ENCODE measurements at regions not wholly inside any gene's neighbourhood (a gene's known extent, or its start where the extent isn't known, plus 50 kb on each side); places are given as distances from the start of the nearest gene placed in this dataset.

DNA sequence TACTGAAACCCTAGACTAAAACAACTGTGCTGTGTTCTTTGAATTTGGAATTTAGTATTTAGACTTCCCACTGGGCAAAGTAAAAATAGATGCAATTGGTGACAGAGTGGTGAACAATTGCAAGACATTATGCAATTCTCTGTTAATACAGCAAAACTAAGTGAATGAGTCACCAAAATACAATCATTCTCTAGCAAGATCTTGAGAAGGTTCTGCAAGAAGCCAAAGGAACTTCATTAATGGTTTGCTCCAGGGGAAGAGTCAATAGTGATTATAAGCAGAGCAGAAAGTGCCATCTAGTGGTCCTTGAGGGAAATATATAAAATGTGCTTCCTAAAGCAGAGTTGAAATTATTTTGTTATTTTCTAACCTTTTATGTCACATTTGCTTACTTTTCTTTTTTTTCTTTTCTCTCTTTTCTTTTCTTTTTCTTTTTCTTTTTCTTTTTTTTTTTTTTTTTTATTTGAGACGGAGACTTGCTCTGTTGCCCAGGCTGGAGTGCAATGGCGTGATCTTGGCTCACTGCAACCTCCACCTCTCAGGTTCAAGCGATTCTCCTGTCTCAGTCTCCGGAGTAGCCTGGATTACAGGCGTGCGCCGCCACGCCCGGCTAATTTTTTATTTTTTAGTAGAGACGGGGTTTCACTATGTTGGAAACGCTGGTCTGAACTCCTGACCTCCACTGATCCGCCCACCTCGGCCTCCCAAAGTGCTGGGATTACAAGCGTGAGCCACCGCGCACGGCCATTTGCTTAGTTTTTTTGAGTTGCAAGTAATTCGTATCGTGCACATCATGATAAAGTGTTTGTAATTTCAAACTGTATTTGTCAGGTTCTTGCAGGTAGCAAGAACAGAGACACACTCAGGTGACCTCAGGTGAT, 99.2 kb downstream of the CTH start:
- Histone ChIP-seq H4K20me1 (ENCODE audit: control insufficient read depth, extremely low read depth, insufficient read depth, low read length) (no peaks in the 10 kb centered on the region), H3K27me3 (ENCODE audit: control insufficient read depth, extremely low read depth, insufficient read depth, low read length) (no peaks in the 10 kb centered on the region), H2AFZ (ENCODE audit: control insufficient read depth, low read length) (no peak overlapping the region), H3K36me3 (ENCODE audit: control insufficient read depth in 2 of 2, extremely low read depth in 1 of 2, insufficient read depth in 2 of 2, low read length in 2 of 2) (no peaks in the 10 kb centered on the region), H3K79me2 (ENCODE audit: control insufficient read depth, insufficient read depth, low read length) (no peaks in the 10 kb centered on the region), H3K9ac (ENCODE audit: control insufficient read depth, extremely low read depth, insufficient read depth, low read length) (no peak overlapping the region), H3K9me3 (ENCODE audit: control insufficient read depth, low read depth, low read length) (no peaks in the 10 kb centered on the region), H3K9me1 (ENCODE audit: control insufficient read depth, extremely low read depth, insufficient read depth, low read length) (no peaks in the 10 kb centered on the region), H3K4me3 (ENCODE audit: control insufficient read depth in 2 of 3, extremely low read depth in 1 of 3, insufficient read depth in 2 of 3, low read depth in 1 of 3, low read length in 3 of 3) (no peak overlapping the region), H3K27ac (ENCODE audit: control insufficient read depth, insufficient read depth, low read length) (no peak overlapping the region), H3K4me1 (ENCODE audit: control insufficient read depth, extremely low read depth, insufficient read depth, low read length) (peaks cover 15% of the 10 kb centered on the region), H3K4me2 (ENCODE audit: control insufficient read depth, extremely low read depth, insufficient read depth, low read depth, low read length) (no peak overlapping the region)
- dilution Hi-C loops (cut with MboI; ENCODE audit: extremely low pct_ligation_motif_present, low sequenced_read_pairs) = no loop called here
- TF ChIP-seq EZH2 (IDR thresholded peaks at IDR 0.05; ENCODE audit: low read length) = no peak
- TF ChIP-seq, protein P1, sequence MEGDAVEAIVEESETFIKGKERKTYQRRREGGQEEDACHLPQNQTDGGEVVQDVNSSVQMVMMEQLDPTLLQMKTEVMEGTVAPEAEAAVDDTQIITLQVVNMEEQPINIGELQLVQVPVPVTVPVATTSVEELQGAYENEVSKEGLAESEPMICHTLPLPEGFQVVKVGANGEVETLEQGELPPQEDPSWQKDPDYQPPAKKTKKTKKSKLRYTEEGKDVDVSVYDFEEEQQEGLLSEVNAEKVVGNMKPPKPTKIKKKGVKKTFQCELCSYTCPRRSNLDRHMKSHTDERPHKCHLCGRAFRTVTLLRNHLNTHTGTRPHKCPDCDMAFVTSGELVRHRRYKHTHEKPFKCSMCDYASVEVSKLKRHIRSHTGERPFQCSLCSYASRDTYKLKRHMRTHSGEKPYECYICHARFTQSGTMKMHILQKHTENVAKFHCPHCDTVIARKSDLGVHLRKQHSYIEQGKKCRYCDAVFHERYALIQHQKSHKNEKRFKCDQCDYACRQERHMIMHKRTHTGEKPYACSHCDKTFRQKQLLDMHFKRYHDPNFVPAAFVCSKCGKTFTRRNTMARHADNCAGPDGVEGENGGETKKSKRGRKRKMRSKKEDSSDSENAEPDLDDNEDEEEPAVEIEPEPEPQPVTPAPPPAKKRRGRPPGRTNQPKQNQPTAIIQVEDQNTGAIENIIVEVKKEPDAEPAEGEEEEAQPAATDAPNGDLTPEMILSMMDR (optimal IDR thresholded peaks at IDR 0.05 in 1 of 3, IDR thresholded peaks at IDR 0.05 in 1 of 3, conservative IDR thresholded peaks at IDR 0.05 in 1 of 3; ENCODE audit: extremely low read depth in 1 of 3, insufficient read depth in 2 of 3, low read length in 3 of 3) = peak in 2 of 3 experiments; percentile 47 to 60
- DNase-seq (ENCODE audit: low read depth, low spot score) = peak; percentile 85
- FAIRE-seq = peak; percentile 88

DNA sequence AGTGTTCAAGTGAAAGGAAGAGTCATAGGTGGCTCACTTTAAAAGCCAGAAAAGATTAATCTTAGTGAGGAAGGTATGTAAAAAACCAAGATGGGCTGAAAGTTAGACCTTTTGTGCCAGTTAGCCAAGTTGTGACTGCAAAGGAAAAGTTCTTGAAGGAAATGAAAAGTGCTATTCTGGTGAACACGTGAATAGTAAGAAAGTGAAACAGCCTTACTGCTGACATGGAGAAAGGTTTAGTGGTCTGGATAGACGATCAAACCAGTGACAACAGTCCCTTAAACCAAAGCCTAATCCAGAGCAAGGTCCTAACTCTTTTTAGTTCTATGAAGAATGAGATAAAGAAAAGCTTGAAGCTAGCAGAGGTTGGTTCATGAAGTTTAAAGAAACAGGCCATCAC, 106.4 kb downstream of the CTH start:
- Histone ChIP-seq H3K9me1 (ENCODE audit: control insufficient read depth, extremely low read depth, insufficient read depth, low read length) (no peaks in the 10 kb centered on the region), H3K9ac (ENCODE audit: control insufficient read depth, extremely low read depth, insufficient read depth, low read length) (no peak overlapping the region), H3K4me1 (ENCODE audit: control insufficient read depth, extremely low read depth, insufficient read depth, low read length) (no peaks in the 10 kb centered on the region), H2AFZ (ENCODE audit: control insufficient read depth, low read length) (no peak overlapping the region), H3K9me3 (ENCODE audit: control insufficient read depth, low read depth, low read length) (no peaks in the 10 kb centered on the region), H3K4me3 (ENCODE audit: control insufficient read depth in 2 of 3, extremely low read depth in 1 of 3, insufficient read depth in 2 of 3, low read depth in 1 of 3, low read length in 3 of 3) (no peak overlapping the region), H3K27me3 (ENCODE audit: control insufficient read depth, extremely low read depth, insufficient read depth, low read length) (no peaks in the 10 kb centered on the region), H3K4me2 (ENCODE audit: control insufficient read depth, extremely low read depth, insufficient read depth, low read depth, low read length) (no peak overlapping the region), H4K20me1 (ENCODE audit: control insufficient read depth, extremely low read depth, insufficient read depth, low read length) (no peaks in the 10 kb centered on the region), H3K27ac (ENCODE audit: control insufficient read depth, insufficient read depth, low read length) (no peak overlapping the region), H3K79me2 (ENCODE audit: control insufficient read depth, insufficient read depth, low read length) (no peaks in the 10 kb centered on the region), H3K36me3 (ENCODE audit: control insufficient read depth in 2 of 2, extremely low read depth in 1 of 2, insufficient read depth in 2 of 2, low read length in 2 of 2) (no peaks in the 10 kb centered on the region)
- FAIRE-seq (no peak), DNase-seq (ENCODE audit: low read depth, low spot score) (no peak)
- dilution Hi-C loops (cut with MboI; ENCODE audit: extremely low pct_ligation_motif_present, low sequenced_read_pairs) = no loop called here
- no peak for TF ChIP-seq EZH2 (IDR thresholded peaks at IDR 0.05; ENCODE audit: low read length)
- TF ChIP-seq, protein P1 (optimal IDR thresholded peaks at IDR 0.05 in 1 of 3, IDR thresholded peaks at IDR 0.05 in 1 of 3, conservative IDR thresholded peaks at IDR 0.05 in 1 of 3; ENCODE audit: extremely low read depth in 1 of 3, insufficient read depth in 2 of 3, low read length in 3 of 3) = no peak
